B cell (primary cell): ENCODE measurements at regions not wholly inside any gene's neighbourhood (a gene's known extent, or its start where the extent isn't known, plus 50 kb on each side); places are given as distances from the start of the nearest gene placed in this dataset.

Experiments
- ATAC-seq: fragments of 200-7000 bp; cut with Tn5 transposase; one replicate; pipeline ENCODE4 v1.10.0; 2021; ENCODE audit warnings: low read depth, mild to moderate bottlenecking, moderate number of reproducible peaks, moderate library complexity
- CTCF ChIA-PET: fragments of 350-600 bp; sonication (Branson Sonifier 250); formaldehyde crosslinking; loops from one replicate; lab custom pipeline; 2021; ENCODE audit warnings: antibody characterized with exemption, inconsistent platforms; lab: Charles Lee
- POLR2A ChIA-PET: fragments of 350-600 bp; sonication (Branson Sonifier 250); formaldehyde crosslinking; loops from one replicate; lab custom pipeline; 2021; ENCODE audit warnings: antibody characterized with exemption; lab: Charles Lee
- DNase-seq: peaks from one replicate; pipeline ENCODE4 v3.0.0; 2013
- H2AFZ ChIP-seq: 2 replicates; pipeline ENCODE4 v1.6.1; 2012; ENCODE audit warnings: mild to moderate bottlenecking, low read depth, low read length; ENCODE audit not compliant: insufficient read depth, poor library complexity, severe bottlenecking
- H3K27ac ChIP-seq, 2 donors: 1 replicate in 1 of 2; 2 replicates in 1 of 2; pipeline ENCODE4 v1.5.1; 2012 to 2013; ENCODE audit warnings: low read length in 2 of 2, mild to moderate bottlenecking in 2 of 2, moderate library complexity in 1 of 2
- H3K27me3 ChIP-seq, 4 experiments: fragments of 200-600 bp in 1 of 4; sonication (generic) in 1 of 4; replicated peaks in 1 of 4; 1 replicate in 2 of 4; 2 replicates in 2 of 4; pipeline versions ENCODE4 v1.6.1 to v1.7.0; 2013 to 2016; ENCODE audit warnings: low read length in 3 of 4, mild to moderate bottlenecking in 2 of 4, mixed read lengths in 1 of 4, moderate library complexity in 1 of 4; ENCODE audit not compliant: insufficient read depth in 4 of 4, control insufficient read depth in 3 of 4; ENCODE audit errors: control extremely low read depth in 1 of 4
- H3K36me3 ChIP-seq, 2 experiments: replicated peaks in 1 of 2; 1 replicate in 1 of 2; 2 replicates in 1 of 2; pipeline versions ENCODE4 v1.6.1 to v1.7.1; 2013; ENCODE audit warnings: low read length in 1 of 2; ENCODE audit not compliant: insufficient read depth in 2 of 2, control insufficient read depth in 1 of 2; ENCODE audit errors: control extremely low read depth in 1 of 2, extremely low read depth in 1 of 2
- H3K4me1 ChIP-seq, 2 donors: fragments of 200-600 bp in 1 of 2; sonication (generic) in 1 of 2; 1 replicate in 1 of 2; 2 replicates in 1 of 2; pipeline versions ENCODE4 v1.5.1 to v1.6.1; 2013 to 2017; ENCODE audit warnings: low read length in 2 of 2; ENCODE audit not compliant: control insufficient read depth in 2 of 2, insufficient read depth in 2 of 2
- H3K4me2 ChIP-seq: replicated peaks from 2 replicates; pipeline ENCODE3; 2012; ENCODE audit warnings: mild to moderate bottlenecking, low read depth, low read length; ENCODE audit not compliant: poor library complexity, severe bottlenecking
- H3K4me3 ChIP-seq, 5 experiments: fragments of 200-600 bp in 1 of 5; sonication (generic) in 1 of 5; 1 replicate in 3 of 5; 2 replicates in 2 of 5; pipeline versions ENCODE4 v1.5.1 to v1.7.0; 2011 to 2016; ENCODE audit warnings: low read length in 4 of 5, mild to moderate bottlenecking in 4 of 5, low read depth in 2 of 5, control low read depth in 1 of 5, moderate library complexity in 1 of 5; ENCODE audit not compliant: insufficient read depth in 1 of 5; ENCODE audit errors: control extremely low read depth in 1 of 5, extremely low read depth in 1 of 5
- H3K79me2 ChIP-seq: fragments of 200-600 bp; sonication (generic); one replicate; pipeline ENCODE4 v1.6.0; 2016; ENCODE audit warnings: low read length; ENCODE audit not compliant: control insufficient read depth, insufficient read depth
- H3K9ac ChIP-seq: fragments of 200-600 bp; sonication (generic); 2 replicates; pipeline ENCODE4 v1.6.1; 2017; ENCODE audit warnings: mild to moderate bottlenecking, low read length, moderate library complexity
- H3K9me3 ChIP-seq, 3 donors: one replicate each; pipeline versions ENCODE4 v1.6.1 to v1.7.1; 2013; ENCODE audit warnings: low read length in 2 of 3; ENCODE audit not compliant: control insufficient read depth in 2 of 3, insufficient read depth in 1 of 3; ENCODE audit errors: control extremely low read depth in 1 of 3
- H4K20me1 ChIP-seq: 2 replicates; pipeline ENCODE4 v1.6.0; 2012; ENCODE audit warnings: mild to moderate bottlenecking, low read length; ENCODE audit not compliant: insufficient read depth, control insufficient read depth, poor library complexity, severe bottlenecking
- H3K27ac Mint-ChIP-seq: one replicate; pipeline ENCODE4 v1.8.0; 2021; ENCODE audit warnings: mixed read lengths
- H3K27me3 Mint-ChIP-seq: one replicate; pipeline ENCODE4 v1.8.0; 2021; ENCODE audit warnings: mixed read lengths
- H3K4me1 Mint-ChIP-seq: one replicate; pipeline ENCODE4 v1.8.0; 2021; ENCODE audit warnings: mixed read lengths
- H3K4me3 Mint-ChIP-seq: one replicate; pipeline ENCODE4 v1.8.0; 2021; ENCODE audit warnings: mixed read lengths
- H3K9me3 Mint-ChIP-seq: one replicate; pipeline ENCODE4 v1.8.0; 2022; ENCODE audit warnings: mixed read lengths; ENCODE audit not compliant: insufficient read depth
- CTCF ChIP-seq: fragments of 200-600 bp; IDR thresholded peaks from one replicate; pipeline ENCODE4 v1.8.0; 2022; ENCODE audit warnings: antibody characterized with exemption, mild to moderate bottlenecking
- EZH2 ChIP-seq: IDR thresholded peaks from 2 replicates; pipeline ENCODE4 v1.6.1; 2012; ENCODE audit warnings: borderline replicate concordance, low read depth, mild to moderate bottlenecking, moderate library complexity, low read length; ENCODE audit not compliant: insufficient read depth, poor library complexity, severe bottlenecking
- WGBS: methylation state at CpG from one replicate; pipeline ENCODE4 v1.1.5; 2013; ENCODE audit warnings: missing lambda C conversion rate; ENCODE audit not compliant: insufficient coverage; 5-methylcytosine and 5-hydroxymethylcytosine counted together
- intact Hi-C: fragments of 100-400 bp; cut with micrococcal nuclease; formaldehyde crosslinking; loops from one replicate; pipeline ENCODE4 v1.10.0; 2022

- POLR2A ChIA-PET: no interaction called here
- DNase-seq (no peak), ATAC-seq (no peak)
- intact Hi-C loops: no loop called here
- 100% methylated on average over 1 of the region's 5 CpGs for WGBS
- Mint-ChIP-seq H3K27me3 (peaks cover 12% of the 10 kb centered on the region), H3K4me1 (no peaks in the 10 kb centered on the region), H3K9me3 (no peaks in the 10 kb centered on the region), H3K27ac (no peak overlapping the region), H3K4me3 (no peak overlapping the region)
- H3K4me2 ChIP-seq: no peak overlapping the region
- H4K20me1 ChIP-seq: no peaks in the 10 kb centered on the region
- H3K79me2 ChIP-seq: no peaks in the 10 kb centered on the region
- H3K9me3 ChIP-seq: peaks cover 0 to 4% (median 0%) of the 10 kb centered on the region in 3 donors
- no peak for TF ChIP-seq CTCF
- TF ChIP-seq EZH2: no peak
- CTCF ChIA-PET: no interaction called here
- H3K9ac ChIP-seq: no peak overlapping the region
- H2AFZ ChIP-seq: no peak overlapping the region
- no peak overlapping the region for H3K27ac ChIP-seq
- peaks cover 0 to 5% (median 0%) of the 10 kb centered on the region in 4 experiments for H3K27me3 ChIP-seq
- no peaks in the 10 kb centered on the region for H3K4me1 ChIP-seq
- H3K4me3 ChIP-seq: no peak overlapping the region
- no peaks in the 10 kb centered on the region for H3K36me3 ChIP-seq
These were observed 117.5 kb upstream of the SHB start for GRCh38 chr9:38186404-38187115.

GRCh38 chr9:38185647-38186403 lies 116.8 kb upstream of the SHB start:
- TF ChIP-seq EZH2 (no peak), CTCF (no peak)
- Histone ChIP-seq H3K4me3 (no peak overlapping the region), H3K36me3 (no peaks in the 10 kb centered on the region), H3K9ac (no peak overlapping the region), H4K20me1 (no peaks in the 10 kb centered on the region), H3K4me2 (no peak overlapping the region), H3K79me2 (no peaks in the 10 kb centered on the region), H3K27me3 (peaks cover 0 to 5% (median 0%) of the 10 kb centered on the region in 4 experiments), H3K27ac (no peak overlapping the region), H3K4me1 (no peaks in the 10 kb centered on the region), H3K9me3 (peaks cover 0 to 4% (median 0%) of the 10 kb centered on the region in 3 donors), H2AFZ (no peak overlapping the region)
- DNase-seq (no peak), ATAC-seq (no peak)
- Mint-ChIP-seq H3K27ac (no peak overlapping the region), H3K4me3 (no peak overlapping the region), H3K27me3 (peaks cover 12% of the 10 kb centered on the region), H3K4me1 (no peaks in the 10 kb centered on the region), H3K9me3 (no peaks in the 10 kb centered on the region)
- WGBS: 80% methylated on average over 1 of the region's 6 CpGs
- intact Hi-C loops: no loop called here
- ChIA-PET POLR2A (no interaction called here), CTCF (no interaction called here)
